Esophagus squamous epithelium (tissue), 5 donors: ENCODE measurements at regions not wholly inside any gene's neighbourhood (a gene's known extent, or its start where the extent isn't known, plus 50 kb on each side); places are given as distances from the start of the nearest gene placed in this dataset.

Experiments used
- DNase-seq: peaks from one replicate; lab custom pipeline; 2025; lab: John Stamatoyannopoulos, UW
- H3K27ac ChIP-seq, 4 donors: fragments of 200-600 bp; sonication (generic); one replicate each; pipeline ENCODE4 v1.5.1; 2016 to 2019; ENCODE audit warnings: mild to moderate bottlenecking in 1 of 4
- H3K27me3 ChIP-seq, 4 donors: fragments of 200-600 bp; sonication (generic); 1 replicate in 3 of 4; 2 replicates in 1 of 4; pipeline versions ENCODE4 v1.5.1 to v1.6.0; 2017 to 2021; ENCODE audit warnings: antibody characterized with exemption in 1 of 4
- H3K36me3 ChIP-seq, 3 donors: fragments of 200-600 bp; sonication (generic); one replicate each; pipeline ENCODE4 v1.5.1; 2016 to 2019
- H3K4me1 ChIP-seq, 3 donors: fragments of 200-600 bp; sonication (generic); one replicate each; pipeline ENCODE4 v1.5.1; 2017 to 2019
- H3K4me3 ChIP-seq, 4 donors: fragments of 200-600 bp; sonication (generic); 1 replicate in 3 of 4; 2 replicates in 1 of 4; pipeline ENCODE4 v1.5.1; 2016 to 2019; ENCODE audit warnings: mild to moderate bottlenecking in 2 of 4, moderate library complexity in 1 of 4
- H3K9me3 ChIP-seq, 3 donors: fragments of 200-600 bp; sonication (generic); one replicate each; pipeline ENCODE4 v1.5.1; 2016 to 2019
- POLR2A ChIP-seq, 4 donors: fragments of 450-650 bp; IDR thresholded peaks; one replicate each; pipeline ENCODE4 v1.6.1; 2017; ENCODE audit warnings: antibody characterized with exemption in 4 of 4, mild to moderate bottlenecking in 4 of 4, moderate library complexity in 3 of 4
- WGBS, 2 donors: methylation state at CpG; one replicate each; pipeline ENCODE4 v1.1.5; 2018; 5-methylcytosine and 5-hydroxymethylcytosine counted together
- intact Hi-C: fragments of 100-400 bp; cut with DNase I; formaldehyde crosslinking; loops from one replicate; pipeline ENCODE4 v1.15.0; 2022
- TF ChIP-seq, protein P1 (sequence below), 6 experiments: fragments of 450-650 bp in 4 of 6; fragments of 200-600 bp in 2 of 6; sonication (generic) in 2 of 6; IDR thresholded peaks; one replicate each; pipeline ENCODE4 v1.5.1; 2016 to 2019; ENCODE audit warnings: antibody characterized with exemption in 6 of 6, mild to moderate bottlenecking in 4 of 6, moderate library complexity in 4 of 6
- donor health status: DM: yes; HTN: yes; CAD: no.

DNA sequence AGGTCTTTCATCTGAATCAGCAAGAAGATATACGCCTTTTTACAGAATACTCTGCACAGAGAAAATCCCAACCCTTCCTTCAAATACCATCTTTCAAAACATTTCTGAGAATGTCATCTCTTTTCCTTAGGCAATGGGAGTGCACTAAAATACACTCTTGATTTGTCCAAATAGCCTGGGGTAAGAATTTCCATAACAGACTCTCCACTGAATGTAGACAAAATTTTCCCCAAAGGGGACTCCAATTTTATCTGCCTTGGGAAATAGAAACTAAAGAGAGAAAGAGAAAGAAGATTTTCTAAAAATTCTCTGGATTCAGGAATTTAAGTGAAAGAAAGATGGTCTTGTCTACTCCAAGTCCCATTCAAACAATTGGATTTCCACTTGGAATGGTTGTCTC, 394.5 kb upstream of the CHAC2 start:
- TF ChIP-seq, protein P1, sequence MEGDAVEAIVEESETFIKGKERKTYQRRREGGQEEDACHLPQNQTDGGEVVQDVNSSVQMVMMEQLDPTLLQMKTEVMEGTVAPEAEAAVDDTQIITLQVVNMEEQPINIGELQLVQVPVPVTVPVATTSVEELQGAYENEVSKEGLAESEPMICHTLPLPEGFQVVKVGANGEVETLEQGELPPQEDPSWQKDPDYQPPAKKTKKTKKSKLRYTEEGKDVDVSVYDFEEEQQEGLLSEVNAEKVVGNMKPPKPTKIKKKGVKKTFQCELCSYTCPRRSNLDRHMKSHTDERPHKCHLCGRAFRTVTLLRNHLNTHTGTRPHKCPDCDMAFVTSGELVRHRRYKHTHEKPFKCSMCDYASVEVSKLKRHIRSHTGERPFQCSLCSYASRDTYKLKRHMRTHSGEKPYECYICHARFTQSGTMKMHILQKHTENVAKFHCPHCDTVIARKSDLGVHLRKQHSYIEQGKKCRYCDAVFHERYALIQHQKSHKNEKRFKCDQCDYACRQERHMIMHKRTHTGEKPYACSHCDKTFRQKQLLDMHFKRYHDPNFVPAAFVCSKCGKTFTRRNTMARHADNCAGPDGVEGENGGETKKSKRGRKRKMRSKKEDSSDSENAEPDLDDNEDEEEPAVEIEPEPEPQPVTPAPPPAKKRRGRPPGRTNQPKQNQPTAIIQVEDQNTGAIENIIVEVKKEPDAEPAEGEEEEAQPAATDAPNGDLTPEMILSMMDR (IDR thresholded peaks at IDR 0.05) = no peak
- no peak for TF ChIP-seq POLR2A (IDR thresholded peaks at IDR 0.05)
- Histone ChIP-seq H3K27me3 (no peaks in the 10 kb centered on the region), H3K27ac (no peak overlapping the region), H3K36me3 (no peaks in the 10 kb centered on the region), H3K9me3 (no peaks in the 10 kb centered on the region), H3K4me1 (no peaks in the 10 kb centered on the region), H3K4me3 (no peak overlapping the region)
- no peak for DNase-seq
- WGBS, 2 donors = 81 to 90% methylated on average over 1 of the region's 1 CpG
- intact Hi-C loops = no loop called here

DNA sequence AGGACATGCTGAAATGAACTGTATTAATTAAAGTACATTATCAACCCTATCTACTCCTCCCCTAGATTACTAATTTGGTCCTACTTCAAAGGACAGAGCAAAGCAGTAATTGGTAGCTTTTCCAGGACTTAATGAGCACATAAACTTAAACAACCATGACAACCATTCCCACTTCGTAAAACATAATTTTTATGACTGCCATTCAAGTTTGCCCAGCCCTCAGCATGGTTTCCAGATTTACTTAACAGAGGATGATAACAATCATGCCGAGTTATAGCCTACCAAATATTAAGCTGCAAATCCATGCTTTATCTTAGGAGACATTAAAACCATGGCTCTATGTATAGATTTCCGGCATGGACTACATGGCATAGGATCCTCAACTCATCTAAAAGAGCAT, 401.1 kb upstream of the CHAC2 start:
- TF ChIP-seq, protein P1 (IDR thresholded peaks at IDR 0.05) = no peak
- TF ChIP-seq POLR2A (IDR thresholded peaks at IDR 0.05) = no peak
- H3K27me3 ChIP-seq = no peaks in the 10 kb centered on the region
- no peak for DNase-seq
- no peaks in the 10 kb centered on the region for H3K4me1 ChIP-seq
- no peaks in the 10 kb centered on the region for H3K36me3 ChIP-seq
- no peaks in the 10 kb centered on the region for H3K9me3 ChIP-seq
- WGBS, 2 donors = 80 to 81% methylated on average over 3 of the region's 3 CpGs
- intact Hi-C loops = no loop called here
- no peak overlapping the region for H3K4me3 ChIP-seq
- H3K27ac ChIP-seq = no peak overlapping the region

DNA sequence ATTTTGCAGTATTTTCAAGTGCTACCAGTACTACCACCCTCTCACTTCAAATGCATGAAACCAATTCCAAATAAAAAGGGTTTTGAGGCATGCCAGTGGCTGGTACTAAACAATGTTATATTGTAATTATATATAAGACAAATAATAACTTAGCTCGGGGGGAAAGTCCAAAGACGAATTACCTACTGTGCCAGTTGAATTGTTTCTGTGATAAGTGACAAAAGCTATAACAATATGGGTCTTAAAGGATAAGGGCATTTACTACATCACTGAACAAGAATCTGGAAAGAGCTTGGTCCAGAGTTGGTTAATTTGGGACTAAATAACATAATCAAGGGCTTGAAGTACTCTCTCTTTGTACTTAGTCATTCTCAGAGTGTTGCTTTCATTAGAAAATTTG, 404.7 kb upstream of the CHAC2 start:
- no peaks in the 10 kb centered on the region for H3K36me3 ChIP-seq
- no peak for DNase-seq
- no peak overlapping the region for H3K4me3 ChIP-seq
- no peaks in the 10 kb centered on the region for H3K9me3 ChIP-seq
- no peaks in the 10 kb centered on the region for H3K4me1 ChIP-seq
- WGBS, 2 donors = 72 to 74% methylated on average over 2 of the region's 2 CpGs
- no peak overlapping the region for H3K27ac ChIP-seq
- intact Hi-C loops = no loop called here
- no peak for TF ChIP-seq POLR2A (IDR thresholded peaks at IDR 0.05)
- TF ChIP-seq, protein P1 (IDR thresholded peaks at IDR 0.05) = no peak
- H3K27me3 ChIP-seq = no peaks in the 10 kb centered on the region

DNA sequence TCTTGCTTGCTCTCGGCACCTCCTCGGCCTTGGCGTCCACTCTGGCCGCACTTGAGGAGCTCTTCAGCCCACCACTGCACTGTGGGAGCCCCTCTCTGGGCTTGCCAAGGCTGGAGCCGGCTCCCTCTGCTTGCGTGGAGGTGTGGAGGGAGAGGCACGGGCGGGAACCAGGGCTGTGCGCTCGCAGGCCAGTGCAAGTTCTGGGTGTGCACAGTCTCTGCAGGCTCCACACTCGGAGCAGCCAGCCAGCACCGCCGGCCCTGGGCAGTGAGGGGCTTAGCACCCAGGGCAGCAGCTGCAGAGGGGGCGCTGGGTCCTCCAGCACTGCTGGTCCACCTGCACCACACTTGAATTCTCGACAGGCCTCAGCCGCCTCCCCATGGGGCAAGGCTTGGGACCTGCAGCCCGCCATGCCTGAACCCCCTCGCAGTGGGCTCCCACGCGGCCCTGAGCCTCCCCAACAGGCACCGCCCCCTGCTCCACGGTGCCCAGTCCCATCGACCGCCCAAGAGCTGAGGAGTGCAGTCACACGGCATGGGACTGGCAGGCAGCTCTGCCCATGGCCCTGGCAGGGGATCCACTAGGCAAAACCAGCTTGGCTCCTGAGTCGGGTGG, 411.2 kb upstream of the CHAC2 start:
- H3K4me3 ChIP-seq = no peak overlapping the region
- no peaks in the 10 kb centered on the region for H3K27me3 ChIP-seq
- 84 to 93% methylated on average over 4 to 5 of the region's 26 CpGs for WGBS, 2 donors
- H3K9me3 ChIP-seq = peaks cover 0 to 10% (median 0%) of the 10 kb centered on the region in 3 donors
- no peaks in the 10 kb centered on the region for H3K36me3 ChIP-seq
- H3K4me1 ChIP-seq = no peaks in the 10 kb centered on the region
- intact Hi-C loops = no loop called here
- H3K27ac ChIP-seq = no peak overlapping the region
- DNase-seq = no peak
- TF ChIP-seq, protein P1 (IDR thresholded peaks at IDR 0.05) = no peak
- no peak for TF ChIP-seq POLR2A (IDR thresholded peaks at IDR 0.05)

DNA sequence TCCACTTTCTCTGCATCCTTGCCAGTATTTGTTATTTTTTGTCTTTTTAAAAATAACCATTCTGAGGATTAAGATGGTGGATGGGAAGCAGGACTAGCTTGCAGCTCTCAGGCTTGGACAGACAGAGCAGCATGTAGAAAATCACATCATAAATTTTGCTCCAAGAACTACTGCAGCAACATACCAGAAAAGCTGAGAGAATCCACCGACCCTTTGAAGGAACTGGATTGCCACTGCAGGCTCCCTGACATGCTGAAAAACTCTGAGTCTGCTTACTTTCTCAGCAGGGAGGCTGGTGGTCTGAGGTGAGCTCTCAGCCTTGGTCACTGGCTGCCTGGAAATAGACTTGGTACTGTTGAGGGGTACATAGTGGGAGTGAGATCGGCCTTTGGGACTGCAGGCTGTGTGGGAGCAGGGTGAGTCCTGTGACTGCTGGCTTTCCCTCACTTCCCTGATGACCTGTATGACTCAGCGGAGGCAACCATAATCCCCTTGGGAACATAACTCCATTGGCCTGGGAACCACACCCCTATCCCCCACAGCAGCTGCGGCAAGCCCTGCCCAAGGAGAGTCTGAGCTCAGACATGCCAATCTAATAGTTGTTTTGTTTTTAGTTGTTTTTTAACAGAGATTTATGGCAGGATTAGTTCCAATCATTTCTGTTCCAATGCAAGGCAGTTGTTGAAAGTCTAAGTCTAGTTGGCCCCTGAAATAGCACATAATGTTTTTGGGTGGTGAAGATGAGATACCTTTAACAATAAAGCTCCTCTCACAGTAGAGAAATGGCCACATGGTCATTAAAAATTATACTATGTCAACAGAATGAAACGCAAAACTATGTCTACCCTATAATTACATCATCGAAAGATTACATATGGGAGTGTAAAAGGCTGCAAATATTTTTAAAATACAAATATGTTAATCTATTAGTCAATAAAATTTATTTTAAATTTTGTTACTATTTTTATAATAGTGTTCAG, 414.2 kb upstream of the CHAC2 start:
- 58 to 73% methylated on average over 5 to 6 of the region's 6 CpGs for WGBS, 2 donors
- Histone ChIP-seq H3K4me1 (no peaks in the 10 kb centered on the region), H3K27ac (no peak overlapping the region), H3K27me3 (no peaks in the 10 kb centered on the region), H3K4me3 (no peak overlapping the region), H3K36me3 (no peaks in the 10 kb centered on the region), H3K9me3 (peaks cover 0 to 10% (median 0%) of the 10 kb centered on the region in 3 donors)
- intact Hi-C loops = no loop called here
- TF ChIP-seq POLR2A (IDR thresholded peaks at IDR 0.05) = no peak
- TF ChIP-seq, protein P1 (IDR thresholded peaks at IDR 0.05) = no peak
- no peak for DNase-seq
